ENCODE measurements at regions not wholly inside any gene's neighbourhood (a gene's known extent, or its start where the extent isn't known, plus 50 kb on each side); places are given as distances from the start of the nearest gene placed in this dataset.

DNA sequence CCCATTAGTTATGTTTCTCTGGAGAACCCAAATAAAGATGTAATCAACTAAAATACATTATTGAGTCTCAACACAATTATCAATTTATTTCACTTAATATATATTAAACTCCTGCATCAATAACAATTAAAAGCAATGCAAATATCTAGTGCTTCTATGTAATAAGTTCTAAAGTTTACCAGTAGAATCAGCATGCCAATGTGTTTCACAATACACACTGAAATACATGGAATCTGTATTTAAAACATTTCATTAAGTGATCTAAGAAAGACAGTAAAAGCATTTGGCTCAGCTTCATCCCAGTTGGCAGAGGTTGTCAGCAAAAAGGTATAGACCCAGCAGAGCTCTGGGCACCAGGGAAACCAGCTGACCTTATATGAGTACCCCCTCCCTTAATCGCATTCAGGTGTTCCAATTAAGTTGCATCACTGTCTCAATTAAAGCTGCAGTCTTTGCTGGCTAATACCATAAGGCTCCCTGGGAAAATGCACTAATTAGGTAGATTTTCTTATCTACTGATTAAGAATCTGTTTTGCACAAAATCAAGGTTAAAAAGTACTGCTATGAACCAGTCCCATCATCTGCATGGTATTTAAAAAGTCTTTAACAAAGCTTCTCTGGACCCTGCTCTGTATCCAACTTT is 63.1 kb downstream of the NIBAN1 start:
- peaks cover 2% of the 10 kb centered on the region for H3K4me1 ChIP-seq (ENCODE audit: low read depth)
- no peak for DNase-seq
- ATAC-seq = no peak
- no peak overlapping the region for H3K4me3 ChIP-seq
- intact Hi-C loops (cut with DNase I, micrococcal nuclease) = no loop called here
- no peaks in the 10 kb centered on the region for H3K9me3 ChIP-seq
- TF ChIP-seq, protein P1, sequence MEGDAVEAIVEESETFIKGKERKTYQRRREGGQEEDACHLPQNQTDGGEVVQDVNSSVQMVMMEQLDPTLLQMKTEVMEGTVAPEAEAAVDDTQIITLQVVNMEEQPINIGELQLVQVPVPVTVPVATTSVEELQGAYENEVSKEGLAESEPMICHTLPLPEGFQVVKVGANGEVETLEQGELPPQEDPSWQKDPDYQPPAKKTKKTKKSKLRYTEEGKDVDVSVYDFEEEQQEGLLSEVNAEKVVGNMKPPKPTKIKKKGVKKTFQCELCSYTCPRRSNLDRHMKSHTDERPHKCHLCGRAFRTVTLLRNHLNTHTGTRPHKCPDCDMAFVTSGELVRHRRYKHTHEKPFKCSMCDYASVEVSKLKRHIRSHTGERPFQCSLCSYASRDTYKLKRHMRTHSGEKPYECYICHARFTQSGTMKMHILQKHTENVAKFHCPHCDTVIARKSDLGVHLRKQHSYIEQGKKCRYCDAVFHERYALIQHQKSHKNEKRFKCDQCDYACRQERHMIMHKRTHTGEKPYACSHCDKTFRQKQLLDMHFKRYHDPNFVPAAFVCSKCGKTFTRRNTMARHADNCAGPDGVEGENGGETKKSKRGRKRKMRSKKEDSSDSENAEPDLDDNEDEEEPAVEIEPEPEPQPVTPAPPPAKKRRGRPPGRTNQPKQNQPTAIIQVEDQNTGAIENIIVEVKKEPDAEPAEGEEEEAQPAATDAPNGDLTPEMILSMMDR (IDR thresholded peaks at IDR 0.05) = no peak
- no peaks in the 10 kb centered on the region for H3K36me3 ChIP-seq (ENCODE audit: low read depth)

DNA sequence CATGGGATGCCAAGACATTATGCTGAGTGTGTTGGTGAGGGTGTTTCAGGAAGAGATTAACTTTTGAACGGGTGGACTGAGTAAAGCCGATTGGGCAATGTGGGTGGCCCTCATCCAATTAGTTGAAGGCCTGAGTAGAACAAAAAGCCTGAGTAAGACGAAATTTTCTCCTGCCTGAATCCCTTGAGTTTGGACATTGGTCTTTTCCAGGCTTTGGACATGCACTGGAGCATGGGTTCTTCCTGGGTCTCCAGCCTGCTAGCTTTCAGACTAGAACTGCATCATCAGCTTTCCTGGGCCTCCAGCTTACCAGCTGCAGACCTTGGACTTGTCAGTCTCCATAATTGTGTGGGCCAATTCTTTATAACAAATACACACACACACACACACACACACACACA is 63.6 kb downstream of the NIBAN1 start:
- peak; percentile 16 for ATAC-seq
- no peak overlapping the region for H3K4me3 ChIP-seq

DNA sequence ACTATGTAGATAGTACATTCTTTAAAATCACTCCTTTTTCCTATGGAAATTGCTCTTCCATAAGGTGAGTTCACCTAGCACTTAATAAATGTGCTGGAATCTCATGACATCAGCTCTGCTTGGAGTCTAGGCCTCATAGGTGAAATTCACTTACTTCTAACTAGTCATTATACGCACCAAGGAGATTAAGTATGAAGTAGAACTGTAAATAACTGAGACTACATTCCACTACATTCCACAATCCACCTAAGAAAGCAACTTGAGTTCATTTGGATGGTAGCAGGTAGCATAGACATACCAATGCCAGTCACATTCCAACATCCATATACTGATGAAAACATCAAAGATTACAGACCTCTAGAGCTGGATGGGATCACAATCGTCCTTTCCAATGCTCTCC is 64.3 kb downstream of the NIBAN1 start:
- intact Hi-C loops (cut with DNase I, micrococcal nuclease) = no loop called here
- no peak overlapping the region for H3K4me3 ChIP-seq
- ATAC-seq (no peak), DNase-seq (no peak)
- TF ChIP-seq, protein P1 (IDR thresholded peaks at IDR 0.05) = no peak
- H3K9me3 ChIP-seq = no peaks in the 10 kb centered on the region
- H3K4me1 ChIP-seq (ENCODE audit: low read depth) = peaks cover 4% of the 10 kb centered on the region
- H3K36me3 ChIP-seq (ENCODE audit: low read depth) = no peaks in the 10 kb centered on the region

More for the DNA sequence above, 63.6 kb downstream of the NIBAN1 start:
- intact Hi-C loops (cut with DNase I, micrococcal nuclease) = no loop called here
- H3K4me1 ChIP-seq (ENCODE audit: low read depth) = peaks cover under 1% of the 10 kb centered on the region
- no peaks in the 10 kb centered on the region for H3K36me3 ChIP-seq (ENCODE audit: low read depth)
- H3K9me3 ChIP-seq = no peaks in the 10 kb centered on the region
- TF ChIP-seq, protein P1 (IDR thresholded peaks at IDR 0.05) = no peak
- peak in 1 of 3 donors; percentile 29 for DNase-seq

DNA sequence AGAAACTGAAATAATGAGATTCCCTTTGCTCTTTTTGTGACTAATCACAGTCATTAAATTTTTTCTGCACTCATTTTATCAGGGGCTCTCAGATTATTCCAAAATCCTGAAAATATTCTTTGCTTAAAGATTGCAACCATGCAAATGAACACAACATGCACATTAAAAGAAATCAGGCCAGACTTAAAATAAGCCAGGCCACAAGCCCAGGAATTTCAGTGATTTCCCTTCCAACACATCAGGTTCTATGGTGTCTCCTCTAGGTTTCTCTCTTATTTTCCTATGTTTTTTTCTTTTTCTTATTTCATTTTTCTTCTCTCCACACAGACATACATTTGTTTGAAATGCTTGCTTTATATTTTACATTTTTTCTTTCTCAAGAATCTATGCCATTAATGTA is 65.3 kb downstream of the NIBAN1 start:
- Histone ChIP-seq H3K4me3 (no peak overlapping the region), H3K36me3 (ENCODE audit: low read depth) (no peaks in the 10 kb centered on the region), H3K9me3 (no peaks in the 10 kb centered on the region), H3K4me1 (ENCODE audit: low read depth) (peaks cover 4% of the 10 kb centered on the region)
- intact Hi-C loops (cut with DNase I, micrococcal nuclease) = no loop called here
- TF ChIP-seq, protein P1 (IDR thresholded peaks at IDR 0.05) = no peak
- ATAC-seq (no peak), DNase-seq (no peak)

DNA sequence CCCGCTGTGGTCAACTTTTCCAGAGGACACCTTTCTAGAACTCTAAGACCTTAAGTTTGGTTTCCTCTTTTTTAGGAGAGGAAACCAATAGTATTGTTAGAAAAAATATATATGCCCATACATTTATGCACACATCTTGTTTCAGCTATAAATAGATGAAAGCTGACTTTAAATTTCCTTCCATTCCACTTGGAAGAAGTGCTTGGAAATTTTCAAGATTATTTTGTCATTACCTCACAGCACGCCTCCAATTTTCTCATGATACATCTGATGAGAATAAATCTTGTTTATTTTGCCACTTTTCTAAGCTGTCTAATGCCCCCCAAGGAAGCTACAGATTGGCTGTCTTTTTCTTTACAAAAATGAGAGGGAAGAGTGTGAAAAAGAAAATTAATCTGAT is 65.8 kb downstream of the NIBAN1 start:
- Histone ChIP-seq H3K36me3 (ENCODE audit: low read depth) (no peaks in the 10 kb centered on the region), H3K9me3 (no peaks in the 10 kb centered on the region), H3K4me3 (no peak overlapping the region), H3K4me1 (ENCODE audit: low read depth) (peaks cover 4% of the 10 kb centered on the region)
- DNase-seq = no peak
- intact Hi-C loops (cut with DNase I, micrococcal nuclease) = no loop called here
- no peak for ATAC-seq
- TF ChIP-seq, protein P1 (IDR thresholded peaks at IDR 0.05) = no peak

DNA sequence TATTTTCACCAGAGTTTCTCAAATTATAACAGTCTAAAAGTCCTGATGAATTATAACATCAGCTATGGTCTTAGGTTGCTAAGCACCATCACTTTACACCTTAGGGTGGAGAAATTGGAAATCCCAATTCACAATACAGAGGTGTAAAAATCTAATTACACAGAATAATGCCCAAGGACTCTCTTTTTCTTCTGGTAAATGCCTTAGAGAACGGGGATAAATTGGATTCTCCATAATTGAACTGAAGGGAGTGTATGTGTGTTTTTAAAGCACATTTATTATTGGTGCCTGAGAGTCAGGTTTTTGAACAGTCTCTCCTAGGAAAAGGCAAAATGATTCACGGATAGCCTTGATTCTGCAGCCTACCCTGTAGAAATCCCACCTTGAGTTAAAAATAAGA is 66.8 kb downstream of the NIBAN1 start:
- intact Hi-C loops (cut with DNase I, micrococcal nuclease) = no loop called here
- ATAC-seq (no peak), DNase-seq (no peak)
- TF ChIP-seq, protein P1 (IDR thresholded peaks at IDR 0.05) = no peak
- no peaks in the 10 kb centered on the region for H3K9me3 ChIP-seq
- H3K4me1 ChIP-seq (ENCODE audit: low read depth) = peaks cover 4% of the 10 kb centered on the region
- H3K36me3 ChIP-seq (ENCODE audit: low read depth) = no peaks in the 10 kb centered on the region
- no peak overlapping the region for H3K4me3 ChIP-seq
